Astrocyte of the spinal cord (primary cell): ENCODE measurements at regions not wholly inside any gene's neighbourhood (a gene's known extent, or its start where the extent isn't known, plus 50 kb on each side); places are given as distances from the start of the nearest gene placed in this dataset.

Source experiments
- DNase-seq: peaks from one replicate; pipeline ENCODE4 v3.0.0; 2011; ENCODE audit warnings: low read depth, low spot score
- H3K4me3 ChIP-seq: 2 replicates; pipeline ENCODE4 v1.5.1; 2011; ENCODE audit warnings: low read depth, mild to moderate bottlenecking, low read length, moderate library complexity
- CTCF ChIP-seq: IDR thresholded peaks from 2 replicates; pipeline ENCODE4 v1.5.1; 2012; ENCODE audit warnings: low read depth, mild to moderate bottlenecking, low read length, inconsistent platforms
- in situ Hi-C: cut with HindIII; loops from 2 replicates; pipeline ENCODE4 v1.10.0; 2017; ENCODE audit warnings: low sequenced_read_pairs

- in situ Hi-C loops, result no loop called here
- no peak for DNase-seq
- H3K4me3 ChIP-seq, result no peak overlapping the region
- TF ChIP-seq CTCF, result no peak
Measured at GRCh38 chr6:105604587-105604884, 201.7 kb upstream of the PREP start.

- no peak for TF ChIP-seq CTCF
- peak; percentile 52 for DNase-seq
- no peak overlapping the region for H3K4me3 ChIP-seq
- in situ Hi-C loops, result no loop called here
Measured at GRCh38 chr6:105603788-105604586, 201.1 kb upstream of the PREP start.

GRCh38 chr6:105601541-105602236, 198.8 kb upstream of the PREP start:
- in situ Hi-C loops, result no loop called here

GRCh38 chr6:105600336-105601260, 197.7 kb upstream of the PREP start:
- peak; percentile 74 for DNase-seq
- no peak overlapping the region for H3K4me3 ChIP-seq
- in situ Hi-C loops, result no loop called here
- no peak for TF ChIP-seq CTCF

More at GRCh38 chr6:105601541-105602236, 198.8 kb upstream of the PREP start:
- H3K4me3 ChIP-seq, result no peak overlapping the region
- peak; percentile 97 for DNase-seq
- TF ChIP-seq CTCF, result no peak

GRCh38 chr6:105598264-105598663, 195.4 kb upstream of the PREP start:
- H3K4me3 ChIP-seq, result no peak overlapping the region
- in situ Hi-C loops, result no loop called here
- TF ChIP-seq CTCF, result no peak
- no peak for DNase-seq

GRCh38 chr6:105596284-105596755, 193.4 kb upstream of the PREP start:
- no peak overlapping the region for H3K4me3 ChIP-seq
- in situ Hi-C loops, result no loop called here
- DNase-seq, result peak; percentile 98
- no peak for TF ChIP-seq CTCF
